ENCODE measurements at regions not wholly inside any gene's neighbourhood (a gene's known extent, or its start where the extent isn't known, plus 50 kb on each side); places are given as distances from the start of the nearest gene placed in this dataset.

DNA sequence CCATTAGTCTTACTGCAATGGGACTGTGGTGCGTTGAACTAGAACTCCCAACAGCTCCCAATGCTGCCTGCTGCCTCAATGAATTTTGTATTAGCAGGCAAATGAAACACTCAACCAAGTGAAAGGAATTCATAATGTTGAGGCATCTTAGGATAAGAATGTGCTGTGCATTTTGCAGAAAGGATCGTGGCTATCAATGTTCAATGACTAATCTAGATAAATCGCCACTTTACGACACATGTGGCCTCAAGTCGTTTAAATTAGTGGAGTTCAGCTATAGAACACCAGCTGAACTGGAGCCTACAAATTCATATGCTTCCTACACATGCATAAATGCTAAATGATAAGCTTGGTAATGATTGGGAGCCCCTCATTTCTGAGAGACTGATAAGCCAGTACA is 318.4 kb downstream of the PSAT1 start:
- no peak for DNase-seq (ENCODE audit: low read depth, low spot score)
- Histone ChIP-seq H3K4me3 (ENCODE audit: low read depth, low read length) (no peak overlapping the region), H3K9me3 (ENCODE audit: control insufficient read depth, insufficient read depth, low read length) (no peaks in the 10 kb centered on the region), H3K27ac (ENCODE audit: low read depth, low read length) (no peak overlapping the region), H3K27me3 (ENCODE audit: control insufficient read depth, insufficient read depth, low read length) (no peaks in the 10 kb centered on the region)
- CTCF ChIA-PET = interaction anchor here (0.8 to 1.4 kb wide), 2 partner anchors 13 to 14 kb away, joined by 3 to 4 read pairs; no protein-coding TSS in a partner anchor
- TF ChIP-seq, protein P1, sequence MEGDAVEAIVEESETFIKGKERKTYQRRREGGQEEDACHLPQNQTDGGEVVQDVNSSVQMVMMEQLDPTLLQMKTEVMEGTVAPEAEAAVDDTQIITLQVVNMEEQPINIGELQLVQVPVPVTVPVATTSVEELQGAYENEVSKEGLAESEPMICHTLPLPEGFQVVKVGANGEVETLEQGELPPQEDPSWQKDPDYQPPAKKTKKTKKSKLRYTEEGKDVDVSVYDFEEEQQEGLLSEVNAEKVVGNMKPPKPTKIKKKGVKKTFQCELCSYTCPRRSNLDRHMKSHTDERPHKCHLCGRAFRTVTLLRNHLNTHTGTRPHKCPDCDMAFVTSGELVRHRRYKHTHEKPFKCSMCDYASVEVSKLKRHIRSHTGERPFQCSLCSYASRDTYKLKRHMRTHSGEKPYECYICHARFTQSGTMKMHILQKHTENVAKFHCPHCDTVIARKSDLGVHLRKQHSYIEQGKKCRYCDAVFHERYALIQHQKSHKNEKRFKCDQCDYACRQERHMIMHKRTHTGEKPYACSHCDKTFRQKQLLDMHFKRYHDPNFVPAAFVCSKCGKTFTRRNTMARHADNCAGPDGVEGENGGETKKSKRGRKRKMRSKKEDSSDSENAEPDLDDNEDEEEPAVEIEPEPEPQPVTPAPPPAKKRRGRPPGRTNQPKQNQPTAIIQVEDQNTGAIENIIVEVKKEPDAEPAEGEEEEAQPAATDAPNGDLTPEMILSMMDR (IDR thresholded peaks at IDR 0.05; ENCODE audit: low read depth, low read length) = no peak
- POLR2A ChIA-PET = no interaction called here

DNA sequence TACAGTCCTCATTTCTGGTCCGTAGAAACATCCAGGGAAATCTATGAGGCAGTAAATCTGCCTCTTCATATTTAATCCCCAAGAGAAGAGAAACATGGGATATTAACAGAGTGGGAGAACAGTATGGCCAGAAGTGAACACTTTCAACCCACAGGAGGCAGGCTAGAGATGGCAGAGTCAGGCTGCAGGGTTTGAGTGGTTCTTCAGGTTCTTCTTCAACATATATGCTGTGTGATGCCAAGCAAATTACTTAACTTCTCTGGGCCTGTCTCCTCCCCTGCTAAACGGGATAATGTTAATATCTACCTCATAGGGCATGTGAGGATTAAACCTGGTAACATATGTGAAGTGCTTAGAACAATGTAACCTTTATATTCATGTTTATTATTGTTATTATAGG is 321.8 kb downstream of the PSAT1 start:
- no peak for DNase-seq (ENCODE audit: low read depth, low spot score)
- no peak overlapping the region for H3K4me3 ChIP-seq (ENCODE audit: low read depth, low read length)
- CTCF ChIA-PET = no interaction called here
- H3K27me3 ChIP-seq (ENCODE audit: control insufficient read depth, insufficient read depth, low read length) = no peaks in the 10 kb centered on the region
- POLR2A ChIA-PET = no interaction called here
- TF ChIP-seq, protein P1 (IDR thresholded peaks at IDR 0.05; ENCODE audit: low read depth, low read length) = 0 out of 2 replicates have a peak, but pooled peaks have one; percentile 8
- no peak overlapping the region for H3K27ac ChIP-seq (ENCODE audit: low read depth, low read length)
- no peaks in the 10 kb centered on the region for H3K9me3 ChIP-seq (ENCODE audit: control insufficient read depth, insufficient read depth, low read length)

DNA sequence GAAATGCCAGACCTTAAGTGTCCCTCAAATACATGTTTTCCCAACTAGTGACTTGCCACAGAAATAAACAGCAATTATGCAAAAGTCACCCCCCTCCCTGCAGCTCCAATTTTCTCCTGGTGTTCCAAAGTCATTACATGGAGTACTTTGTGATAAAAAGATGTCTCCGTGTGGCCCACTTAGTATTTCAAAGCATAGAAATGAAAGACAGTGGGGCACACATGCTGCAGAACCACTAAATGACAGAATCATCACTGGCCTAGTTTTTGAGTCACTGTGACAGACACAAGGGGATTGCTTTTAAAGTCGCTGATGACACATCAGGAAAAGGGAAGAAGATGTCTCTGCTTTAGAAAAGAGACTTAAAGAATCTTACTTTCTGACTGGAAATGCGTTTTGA is 323.4 kb downstream of the PSAT1 start:
- ChIA-PET POLR2A (no interaction called here), CTCF (no interaction called here)
- DNase-seq (ENCODE audit: low read depth, low spot score) = no peak
- Histone ChIP-seq H3K4me3 (ENCODE audit: low read depth, low read length) (no peak overlapping the region), H3K9me3 (ENCODE audit: control insufficient read depth, insufficient read depth, low read length) (no peaks in the 10 kb centered on the region), H3K27me3 (ENCODE audit: control insufficient read depth, insufficient read depth, low read length) (no peaks in the 10 kb centered on the region), H3K27ac (ENCODE audit: low read depth, low read length) (peak overlapping the region; percentile 41)
- TF ChIP-seq, protein P1 (IDR thresholded peaks at IDR 0.05; ENCODE audit: low read depth, low read length) = no peak

DNA sequence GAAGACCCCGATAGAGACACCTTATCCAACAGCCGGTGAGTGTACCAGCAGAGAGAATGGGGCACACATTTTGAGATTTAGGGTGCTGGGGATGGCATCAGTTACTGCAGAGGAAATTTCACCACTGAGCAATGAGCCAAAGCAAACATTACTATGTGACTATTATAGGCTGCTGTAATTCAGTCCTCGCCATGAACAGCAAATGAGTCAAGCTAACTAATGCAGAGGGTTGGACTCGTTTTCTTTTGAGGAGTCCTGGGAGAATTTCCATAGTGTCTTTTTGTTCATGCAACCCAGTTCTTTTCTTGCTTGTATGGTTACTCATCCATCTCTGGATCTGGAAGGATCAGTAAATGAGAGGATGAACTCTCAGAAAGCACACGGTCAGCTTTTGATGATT is 323.8 kb downstream of the PSAT1 start:
- H3K27ac ChIP-seq (ENCODE audit: low read depth, low read length) = peak overlapping the region; percentile 65
- TF ChIP-seq, protein P1 (IDR thresholded peaks at IDR 0.05; ENCODE audit: low read depth, low read length) = no peak
- CTCF ChIA-PET = no interaction called here

DNA sequence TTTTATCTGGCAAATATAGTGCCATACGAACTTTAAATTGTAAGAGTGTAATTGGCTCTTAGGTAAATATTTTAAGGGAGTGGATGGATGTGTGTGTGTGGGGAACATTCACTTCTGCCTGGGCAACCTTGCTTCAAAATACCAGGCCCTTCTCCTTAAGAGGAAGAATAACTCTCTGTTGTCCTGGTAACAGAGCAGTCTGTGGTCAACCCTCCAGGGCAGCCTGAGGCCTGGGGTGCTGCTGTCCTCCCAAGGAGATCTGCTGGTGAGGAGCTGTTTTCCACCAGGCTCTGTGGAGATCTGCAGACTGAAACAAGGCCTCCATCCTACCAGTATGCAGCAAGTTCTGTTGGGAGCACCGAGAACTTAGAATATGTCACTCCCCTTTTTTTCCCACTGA is 325.2 kb downstream of the PSAT1 start:
- no peaks in the 10 kb centered on the region for H3K9me3 ChIP-seq (ENCODE audit: control insufficient read depth, insufficient read depth, low read length)
- no peaks in the 10 kb centered on the region for H3K27me3 ChIP-seq (ENCODE audit: control insufficient read depth, insufficient read depth, low read length)
- H3K27ac ChIP-seq (ENCODE audit: low read depth, low read length) = no peak overlapping the region
- no peak overlapping the region for H3K4me3 ChIP-seq (ENCODE audit: low read depth, low read length)
- POLR2A ChIA-PET = interaction anchor here (0.6 kb wide), 1 partner anchor 37 kb away, joined by 3 read pairs; no protein-coding TSS in a partner anchor
- TF ChIP-seq, protein P1 (IDR thresholded peaks at IDR 0.05; ENCODE audit: low read depth, low read length) = no peak
- CTCF ChIA-PET = interaction anchor here (0.6 kb wide), 1 partner anchor 944 kb away, joined by 3 read pairs; no protein-coding TSS in a partner anchor
- no peak for DNase-seq (ENCODE audit: low read depth, low spot score)

More for the DNA sequence above, 323.8 kb downstream of the PSAT1 start:
- Histone ChIP-seq H3K4me3 (ENCODE audit: low read depth, low read length) (0 out of 2 replicates have a peak overlapping the region, but pooled peaks have one; percentile 10), H3K27me3 (ENCODE audit: control insufficient read depth, insufficient read depth, low read length) (no peaks in the 10 kb centered on the region), H3K9me3 (ENCODE audit: control insufficient read depth, insufficient read depth, low read length) (no peaks in the 10 kb centered on the region)
- DNase-seq (ENCODE audit: low read depth, low spot score) = peak; percentile 55
- POLR2A ChIA-PET = no interaction called here
